Gastroesophageal sphincter (tissue), 3 donors: ENCODE measurements at regions not wholly inside any gene's neighbourhood (a gene's known extent, or its start where the extent isn't known, plus 50 kb on each side); places are given as distances from the start of the nearest gene placed in this dataset.
A peak's percentile ranks its signal among the peaks of the same experiment; 100 is the strongest.

ENCODE experiments used
- CTCF ChIP-seq, 4 experiments: fragments of 200-600 bp in 2 of 4; fragments of 450-650 bp in 2 of 4; sonication (generic) in 1 of 4; IDR thresholded peaks; one replicate each; pipeline ENCODE4 v1.5.1; 2017 to 2019; ENCODE audit warnings: antibody characterized with exemption in 4 of 4, mild to moderate bottlenecking in 2 of 4, moderate library complexity in 2 of 4
- POLR2A ChIP-seq, 2 donors: fragments of 450-650 bp; IDR thresholded peaks; one replicate each; pipeline ENCODE4 v1.6.1; 2017; ENCODE audit warnings: antibody characterized with exemption in 2 of 2, mild to moderate bottlenecking in 2 of 2, moderate library complexity in 1 of 2

- peak in 3 of 4 experiments; percentile 15 to 48 (median 22) for TF ChIP-seq CTCF (IDR thresholded peaks at IDR 0.05)
- TF ChIP-seq POLR2A (IDR thresholded peaks at IDR 0.05) = no peak
Measured at GRCh38 chr7:17530741-17531421, 232.4 kb downstream of the AHR start.
